ENCODE measurements at regions not wholly inside any gene's neighbourhood (a gene's known extent, or its start where the extent isn't known, plus 50 kb on each side); places are given as distances from the start of the nearest gene placed in this dataset.

GRCh38 chr14:22230517-22230916 lies 358.5 kb downstream of the DAD1 start:
- Histone ChIP-seq H3K36me3 (no peaks in the 10 kb centered on the region), H3K27ac (no peak overlapping the region), H3K4me1 (peaks cover 0 to 45% (median 5%) of the 10 kb centered on the region in 6 donors), H3K27me3 (replicated peaks in 1 of 7) (no peaks in the 10 kb centered on the region), H3K9me3 (peaks cover 0 to 9% (median 0%) of the 10 kb centered on the region in 8 donors), H3K4me3 (no peak overlapping the region)
- intact Hi-C loops (cut with DNase I; ENCODE audit: low total_unique reads): no loop called here
- no peak for TF ChIP-seq POLR2A (IDR thresholded peaks at IDR 0.05)
- TF ChIP-seq POLR2AphosphoS5 (IDR thresholded peaks at IDR 0.05): no peak
- TF ChIP-seq CTCF (IDR thresholded peaks at IDR 0.05 in 8 of 11, conservative IDR thresholded peaks at IDR 0.05 in 3 of 11): no peak
- WGBS, 5 donors: 79 to 93% (median 85%) methylated on average over 2 of the region's 2 CpGs
- DNase-seq: no peak

GRCh38 chr14:22227084-22227483 lies 361.9 kb downstream of the DAD1 start:
- 60 to 85% (median 76%) methylated on average over 4 of the region's 4 CpGs for WGBS, 5 donors
- intact Hi-C loops (cut with DNase I; ENCODE audit: low total_unique reads): no loop called here

GRCh38 chr14:22226381-22226780 lies 362.6 kb downstream of the DAD1 start:
- peak overlapping the region in 1 of 8 donors; percentile 33 for H3K4me3 ChIP-seq
- H3K27me3 ChIP-seq (replicated peaks in 1 of 7): peaks cover 0 to 2% (median 0%) of the 10 kb centered on the region in 7 donors
- DNase-seq: no peak
- WGBS, 5 donors: 21 to 38% (median 28%) methylated on average over 8 of the region's 8 CpGs
- intact Hi-C loops (cut with DNase I; ENCODE audit: low total_unique reads): no loop called here
- no peaks in the 10 kb centered on the region for H3K9me3 ChIP-seq
- H3K36me3 ChIP-seq: no peaks in the 10 kb centered on the region
- TF ChIP-seq CTCF (IDR thresholded peaks at IDR 0.05 in 8 of 11, conservative IDR thresholded peaks at IDR 0.05 in 3 of 11) (peak in 9 of 11 experiments; percentile 6 to 51 (median 29)), POLR2AphosphoS5 (IDR thresholded peaks at IDR 0.05) (no peak), POLR2A (IDR thresholded peaks at IDR 0.05) (no peak)
- H3K27ac ChIP-seq: peak overlapping the region in 4 of 8 donors; percentile 9 to 34 (median 28)
- peaks cover 0 to 41% (median 5%) of the 10 kb centered on the region in 6 donors for H3K4me1 ChIP-seq

More at GRCh38 chr14:22227084-22227483, 361.9 kb downstream of the DAD1 start:
- no peaks in the 10 kb centered on the region for H3K36me3 ChIP-seq
- H3K27me3 ChIP-seq (replicated peaks in 1 of 7): no peaks in the 10 kb centered on the region
- peaks cover 0 to 45% (median 5%) of the 10 kb centered on the region in 6 donors for H3K4me1 ChIP-seq
- H3K4me3 ChIP-seq: peak overlapping the region in 1 of 8 donors; percentile 33
- no peak for DNase-seq
- H3K27ac ChIP-seq: peak overlapping the region in 4 of 8 donors; percentile 9 to 34 (median 28)
- H3K9me3 ChIP-seq: peaks cover 0 to under 1% (median 0%) of the 10 kb centered on the region in 8 donors
- TF ChIP-seq POLR2AphosphoS5 (IDR thresholded peaks at IDR 0.05) (no peak), CTCF (IDR thresholded peaks at IDR 0.05 in 8 of 11, conservative IDR thresholded peaks at IDR 0.05 in 3 of 11) (no peak)

GRCh38 chr14:22225516-22226140 lies 363.4 kb downstream of the DAD1 start:
- no peak for DNase-seq
- H3K27ac ChIP-seq: no peak overlapping the region
- H3K36me3 ChIP-seq: no peaks in the 10 kb centered on the region
- H3K27me3 ChIP-seq (replicated peaks in 1 of 7): peaks cover 0 to 9% (median 0%) of the 10 kb centered on the region in 7 donors
- WGBS, 5 donors: 66 to 86% (median 75%) methylated on average over 4 of the region's 4 CpGs
- H3K4me3 ChIP-seq: no peak overlapping the region
- TF ChIP-seq CTCF (IDR thresholded peaks at IDR 0.05 in 8 of 11, conservative IDR thresholded peaks at IDR 0.05 in 3 of 11) (no peak), POLR2AphosphoS5 (IDR thresholded peaks at IDR 0.05) (no peak), POLR2A (IDR thresholded peaks at IDR 0.05) (no peak)
- H3K4me1 ChIP-seq: peaks cover 0 to 33% (median 5%) of the 10 kb centered on the region in 6 donors
- no peaks in the 10 kb centered on the region for H3K9me3 ChIP-seq
- intact Hi-C loops (cut with DNase I; ENCODE audit: low total_unique reads): no loop called here
